GM06990 (cell line): ENCODE measurements at regions not wholly inside any gene's neighbourhood (a gene's known extent, or its start where the extent isn't known, plus 50 kb on each side); places are given as distances from the start of the nearest gene placed in this dataset.

Experiments used
- DNase-seq: peaks from one replicate; pipeline ENCODE4 v3.0.0-alpha.2; 2011; ENCODE audit not compliant: insufficient read length; ENCODE audit errors: extremely low read depth
- H3K27me3 ChIP-seq: replicated peaks from 2 replicates; pipeline ENCODE4 v1.6.0; 2011; ENCODE audit warnings: low read length; ENCODE audit not compliant: control insufficient read depth, insufficient read depth
- H3K36me3 ChIP-seq: 2 replicates; pipeline ENCODE4 v1.5.1; 2011; ENCODE audit warnings: low read length; ENCODE audit not compliant: control insufficient read depth, insufficient read depth
- H3K4me3 ChIP-seq: replicated peaks from 2 replicates; pipeline ENCODE4 v1.5.1; 2011; ENCODE audit warnings: low read depth, mild to moderate bottlenecking, control low read depth, low read length
- CTCF ChIP-seq: IDR thresholded peaks from 2 replicates; pipeline ENCODE4 v1.5.1; 2011; ENCODE audit warnings: low read length, control low read depth, mild to moderate bottlenecking, inconsistent platforms; ENCODE audit not compliant: insufficient read depth, poor library complexity, severe bottlenecking

GRCh38 chr17:34121311-34121710 lies 133.8 kb upstream of the CCL2 start:
- no peak for DNase-seq
- Histone ChIP-seq H3K36me3 (no peaks in the 10 kb centered on the region), H3K4me3 (no peak overlapping the region), H3K27me3 (no peaks in the 10 kb centered on the region; the same call in none of the 2 replicates)
- no peak for TF ChIP-seq CTCF

- no peak overlapping the region for H3K4me3 ChIP-seq
- no peak for TF ChIP-seq CTCF
- DNase-seq = no peak
- no peaks in the 10 kb centered on the region; the same call in none of the 2 replicates for H3K27me3 ChIP-seq
- H3K36me3 ChIP-seq = no peaks in the 10 kb centered on the region
Observed at GRCh38 chr17:34122515-34122914, 132.6 kb upstream of the CCL2 start.

GRCh38 chr17:34125010-34125409 lies 130.1 kb upstream of the CCL2 start:
- Histone ChIP-seq H3K27me3 (no peaks in the 10 kb centered on the region; the same call in 1 of the 2 replicates), H3K4me3 (no peak overlapping the region), H3K36me3 (no peaks in the 10 kb centered on the region)
- DNase-seq = no peak
- TF ChIP-seq CTCF = no peak

- DNase-seq = no peak
- no peaks in the 10 kb centered on the region for H3K27me3 ChIP-seq
- no peak overlapping the region for H3K4me3 ChIP-seq
- no peak for TF ChIP-seq CTCF
- no peaks in the 10 kb centered on the region for H3K36me3 ChIP-seq
Observed at GRCh38 chr17:34125921-34126320, 129.2 kb upstream of the CCL2 start.

- DNase-seq = no peak
- no peaks in the 10 kb centered on the region for H3K27me3 ChIP-seq
- no peaks in the 10 kb centered on the region for H3K36me3 ChIP-seq
- no peak for TF ChIP-seq CTCF
- no peak overlapping the region for H3K4me3 ChIP-seq
Observed at GRCh38 chr17:34126496-34126895, 128.6 kb upstream of the CCL2 start.

GRCh38 chr17:34126965-34127364 lies 128.1 kb upstream of the CCL2 start:
- peak; percentile 59 for DNase-seq
- Histone ChIP-seq H3K27me3 (no peaks in the 10 kb centered on the region; the same call in 1 of the 2 replicates), H3K4me3 (no peak overlapping the region), H3K36me3 (no peaks in the 10 kb centered on the region)
- no peak for TF ChIP-seq CTCF
